Liver (tissue), 8 donors: ENCODE measurements at regions not wholly inside any gene's neighbourhood (a gene's known extent, or its start where the extent isn't known, plus 50 kb on each side); places are given as distances from the start of the nearest gene placed in this dataset.

Experiments used
- DNase-seq: peaks from one replicate; pipeline ENCODE4 v3.0.0-alpha.2; 2017; ENCODE audit warnings: low spot score
- H3K27ac ChIP-seq, 2 donors: one replicate each; pipeline ENCODE4 v1.7.0; 2013; ENCODE audit warnings: inconsistent platforms in 2 of 2, low read length in 2 of 2, control low read depth in 1 of 2, low read depth in 1 of 2, mild to moderate bottlenecking in 1 of 2
- H3K27me3 ChIP-seq, 4 donors: one replicate each; pipeline versions ENCODE4 v1.6.1 to v1.7.0; 2013; ENCODE audit warnings: low read length in 3 of 4, inconsistent platforms in 1 of 4, mild to moderate bottlenecking in 1 of 4, moderate library complexity in 1 of 4; ENCODE audit not compliant: control insufficient read depth in 4 of 4, insufficient read depth in 4 of 4
- H3K36me3 ChIP-seq, 4 donors: one replicate each; pipeline versions ENCODE4 v1.6.1 to v1.7.0; 2013; ENCODE audit warnings: low read length in 3 of 4, mild to moderate bottlenecking in 3 of 4, low read depth in 1 of 4, moderate library complexity in 1 of 4; ENCODE audit not compliant: control insufficient read depth in 4 of 4, insufficient read depth in 3 of 4
- H3K4me1 ChIP-seq, 4 donors: one replicate each; pipeline versions ENCODE4 v1.6.1 to v1.7.0; 2013; ENCODE audit warnings: low read length in 3 of 4, mild to moderate bottlenecking in 3 of 4, moderate library complexity in 1 of 4; ENCODE audit not compliant: control insufficient read depth in 4 of 4, insufficient read depth in 4 of 4
- H3K4me3 ChIP-seq, 3 donors: one replicate each; pipeline versions ENCODE4 v1.6.1 to v1.7.0; 2013; ENCODE audit warnings: low read length in 3 of 3, control low read depth in 1 of 3, low read depth in 1 of 3, mild to moderate bottlenecking in 1 of 3
- H3K9ac ChIP-seq, 2 donors: one replicate each; pipeline ENCODE4 v1.7.0; 2013; ENCODE audit warnings: low read length in 2 of 2, mild to moderate bottlenecking in 2 of 2, moderate library complexity in 2 of 2, control low read depth in 1 of 2, low read depth in 1 of 2
- H3K9me3 ChIP-seq, 4 donors: one replicate each; pipeline versions ENCODE4 v1.6.1 to v1.7.0; 2013; ENCODE audit warnings: low read length in 3 of 4; ENCODE audit not compliant: control insufficient read depth in 4 of 4
- EGR1 ChIP-seq, 2 donors: IDR thresholded peaks; 2 replicates each; pipeline ENCODE4 v1.6.1; 2016 to 2018; ENCODE audit warnings: antibody characterized with exemption in 2 of 2, low read depth in 2 of 2
- FOXA1 ChIP-seq: IDR thresholded peaks from 2 replicates; pipeline ENCODE4 v1.6.1; 2016; ENCODE audit warnings: antibody characterized with exemption
- FOXA2 ChIP-seq: IDR thresholded peaks from 2 replicates; pipeline ENCODE4 v1.6.1; 2016; ENCODE audit warnings: antibody characterized with exemption
- GABPA ChIP-seq, 2 donors: IDR thresholded peaks in 1 of 2; conservative IDR thresholded peaks in 1 of 2; 2 replicates each; pipeline ENCODE4 v1.6.1; 2016; ENCODE audit warnings: antibody characterized with exemption in 2 of 2, mild to moderate bottlenecking in 1 of 2, moderate library complexity in 1 of 2
- HNF4A ChIP-seq, 2 donors: conservative IDR thresholded peaks; 2 replicates each; pipeline ENCODE4 v1.6.1; 2016; ENCODE audit warnings: antibody characterized with exemption in 2 of 2, mild to moderate bottlenecking in 2 of 2
- HNF4G ChIP-seq: IDR thresholded peaks from 2 replicates; pipeline ENCODE4 v1.6.1; 2016; ENCODE audit warnings: antibody characterized with exemption
- JUND ChIP-seq, 2 donors: IDR thresholded peaks; 2 replicates each; pipeline ENCODE4 v1.6.1; 2016; ENCODE audit warnings: antibody characterized with exemption in 2 of 2
- NR2F2 ChIP-seq: IDR thresholded peaks from 2 replicates; pipeline ENCODE4 v1.6.1; 2016; ENCODE audit warnings: antibody characterized with exemption
- RAD21 ChIP-seq, 2 donors: IDR thresholded peaks; 2 replicates each; pipeline ENCODE4 v1.6.1; 2016; ENCODE audit warnings: antibody characterized with exemption in 2 of 2, mild to moderate bottlenecking in 2 of 2
- RXRA ChIP-seq, 2 donors: IDR thresholded peaks; 2 replicates each; pipeline ENCODE4 v1.6.1; 2017 to 2018; ENCODE audit warnings: antibody characterized with exemption in 2 of 2, mild to moderate bottlenecking in 1 of 2
- SP1 ChIP-seq: IDR thresholded peaks from 2 replicates; pipeline ENCODE4 v1.6.1; 2018; ENCODE audit warnings: antibody characterized with exemption, mild to moderate bottlenecking
- TAF1 ChIP-seq: conservative IDR thresholded peaks from 2 replicates; pipeline ENCODE4 v1.6.1; 2016; ENCODE audit warnings: antibody characterized with exemption, mild to moderate bottlenecking
- YY1 ChIP-seq: IDR thresholded peaks from 2 replicates; pipeline ENCODE4 v1.6.1; 2016; ENCODE audit warnings: antibody characterized with exemption, mild to moderate bottlenecking
- WGBS: extraction: QIAGEN DNeasy Blood & Tissue Kit; methylation state at CpG from one replicate; pipeline ENCODE4 v1.1.7; 2013; 5-methylcytosine and 5-hydroxymethylcytosine counted together
- TF ChIP-seq, protein P1 (sequence below): IDR thresholded peaks from 2 replicates; pipeline ENCODE4 v1.6.1; 2016; ENCODE audit warnings: antibody characterized with exemption
- TF ChIP-seq, protein P2 (sequence below): fragments of 150-350 bp; IDR thresholded peaks from 2 replicates; pipeline ENCODE4 v1.5.1; 2017; ENCODE audit warnings: improper control_type of control experiment, low read depth, low read length; ENCODE audit not compliant: missing input control
- TF ChIP-seq, protein P3 (sequence below): IDR thresholded peaks from 2 replicates; pipeline ENCODE4 v1.6.1; 2016; ENCODE audit warnings: antibody characterized with exemption, mild to moderate bottlenecking
- TF ChIP-seq, protein P4 (sequence below): IDR thresholded peaks from 2 replicates; pipeline ENCODE4 v1.6.1; 2016; ENCODE audit warnings: antibody characterized with exemption
- TF ChIP-seq, protein P5 (sequence below): IDR thresholded peaks from 2 replicates; pipeline ENCODE4 v1.6.1; 2016; ENCODE audit warnings: antibody characterized with exemption
- donor health status: healthy.
- donor health status: healthy.
- donor health status: healthy.
- donor health status: healthy.
- donor health status: healthy.

DNA sequence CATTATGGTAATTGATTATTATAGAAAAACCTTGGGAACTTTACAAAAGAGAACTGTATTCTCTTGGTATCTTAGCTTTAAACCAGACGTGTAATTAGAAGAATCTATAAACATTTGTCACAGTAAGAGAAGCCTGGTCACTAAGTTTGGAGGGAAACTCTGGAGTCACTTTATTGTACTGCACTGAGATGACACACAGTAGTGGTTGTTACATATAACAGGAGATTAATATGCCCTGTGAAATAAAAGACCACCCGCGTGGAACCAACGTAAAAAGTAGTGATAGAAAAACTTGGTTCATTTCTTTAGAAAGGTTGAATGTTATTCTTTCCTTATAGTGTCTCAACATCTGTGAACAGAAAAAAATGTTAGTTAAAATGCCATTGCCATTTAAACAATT is 416.1 kb downstream of the MDFIC start (continued):
- TF ChIP-seq, protein P1, sequence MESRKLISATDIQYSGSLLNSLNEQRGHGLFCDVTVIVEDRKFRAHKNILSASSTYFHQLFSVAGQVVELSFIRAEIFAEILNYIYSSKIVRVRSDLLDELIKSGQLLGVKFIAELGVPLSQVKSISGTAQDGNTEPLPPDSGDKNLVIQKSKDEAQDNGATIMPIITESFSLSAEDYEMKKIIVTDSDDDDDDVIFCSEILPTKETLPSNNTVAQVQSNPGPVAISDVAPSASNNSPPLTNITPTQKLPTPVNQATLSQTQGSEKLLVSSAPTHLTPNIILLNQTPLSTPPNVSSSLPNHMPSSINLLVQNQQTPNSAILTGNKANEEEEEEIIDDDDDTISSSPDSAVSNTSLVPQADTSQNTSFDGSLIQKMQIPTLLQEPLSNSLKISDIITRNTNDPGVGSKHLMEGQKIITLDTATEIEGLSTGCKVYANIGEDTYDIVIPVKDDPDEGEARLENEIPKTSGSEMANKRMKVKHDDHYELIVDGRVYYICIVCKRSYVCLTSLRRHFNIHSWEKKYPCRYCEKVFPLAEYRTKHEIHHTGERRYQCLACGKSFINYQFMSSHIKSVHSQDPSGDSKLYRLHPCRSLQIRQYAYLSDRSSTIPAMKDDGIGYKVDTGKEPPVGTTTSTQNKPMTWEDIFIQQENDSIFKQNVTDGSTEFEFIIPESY = no peak
- TF ChIP-seq HNF4A (conservative IDR thresholded peaks at IDR 0.05) = no peak
- no peak for TF ChIP-seq JUND (IDR thresholded peaks at IDR 0.05)
- TF ChIP-seq SP1 = no peak

DNA sequence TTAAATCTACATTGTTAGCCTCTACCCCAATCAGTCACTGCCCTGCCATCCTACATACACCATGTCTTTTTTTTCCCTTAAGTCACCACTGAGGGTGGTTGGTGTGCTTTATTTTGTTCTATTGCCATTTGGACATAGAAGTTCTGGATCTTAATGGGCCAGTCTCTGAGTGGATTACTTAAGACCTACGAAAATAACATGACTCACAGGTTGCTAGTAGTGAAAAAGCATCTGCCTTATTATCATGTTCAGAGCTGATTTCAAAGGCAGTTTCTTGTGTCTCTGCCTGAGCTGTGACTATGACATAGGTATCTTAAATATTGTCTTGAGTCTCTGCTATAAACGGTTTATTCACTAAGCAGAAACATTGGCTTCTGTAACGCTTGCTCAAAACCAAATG is 410.8 kb downstream of the MDFIC start:
- DNase-seq = no peak
- Histone ChIP-seq H3K36me3 (no peaks in the 10 kb centered on the region), H3K27ac (no peak overlapping the region), H3K4me3 (no peak overlapping the region), H3K9ac (no peak overlapping the region), H3K4me1 (no peaks in the 10 kb centered on the region), H3K9me3 (no peaks in the 10 kb centered on the region), H3K27me3 (no peaks in the 10 kb centered on the region)
- TF ChIP-seq, protein P1 = no peak
- TF ChIP-seq JUND (IDR thresholded peaks at IDR 0.05) = no peak
- no peak for TF ChIP-seq RXRA (IDR thresholded peaks at IDR 0.05)
- TF ChIP-seq NR2F2 = no peak
- TF ChIP-seq SP1 = no peak
- TF ChIP-seq FOXA2 = no peak
- TF ChIP-seq, protein P2, sequence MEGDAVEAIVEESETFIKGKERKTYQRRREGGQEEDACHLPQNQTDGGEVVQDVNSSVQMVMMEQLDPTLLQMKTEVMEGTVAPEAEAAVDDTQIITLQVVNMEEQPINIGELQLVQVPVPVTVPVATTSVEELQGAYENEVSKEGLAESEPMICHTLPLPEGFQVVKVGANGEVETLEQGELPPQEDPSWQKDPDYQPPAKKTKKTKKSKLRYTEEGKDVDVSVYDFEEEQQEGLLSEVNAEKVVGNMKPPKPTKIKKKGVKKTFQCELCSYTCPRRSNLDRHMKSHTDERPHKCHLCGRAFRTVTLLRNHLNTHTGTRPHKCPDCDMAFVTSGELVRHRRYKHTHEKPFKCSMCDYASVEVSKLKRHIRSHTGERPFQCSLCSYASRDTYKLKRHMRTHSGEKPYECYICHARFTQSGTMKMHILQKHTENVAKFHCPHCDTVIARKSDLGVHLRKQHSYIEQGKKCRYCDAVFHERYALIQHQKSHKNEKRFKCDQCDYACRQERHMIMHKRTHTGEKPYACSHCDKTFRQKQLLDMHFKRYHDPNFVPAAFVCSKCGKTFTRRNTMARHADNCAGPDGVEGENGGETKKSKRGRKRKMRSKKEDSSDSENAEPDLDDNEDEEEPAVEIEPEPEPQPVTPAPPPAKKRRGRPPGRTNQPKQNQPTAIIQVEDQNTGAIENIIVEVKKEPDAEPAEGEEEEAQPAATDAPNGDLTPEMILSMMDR = no peak
- TF ChIP-seq YY1 = no peak
- TF ChIP-seq FOXA1 = no peak
- TF ChIP-seq RAD21 (IDR thresholded peaks at IDR 0.05) = no peak
- TF ChIP-seq GABPA (IDR thresholded peaks at IDR 0.05 in 1 of 2, conservative IDR thresholded peaks at IDR 0.05 in 1 of 2) = no peak
- WGBS = 77% methylated on average over 3 of the region's 3 CpGs

DNA sequence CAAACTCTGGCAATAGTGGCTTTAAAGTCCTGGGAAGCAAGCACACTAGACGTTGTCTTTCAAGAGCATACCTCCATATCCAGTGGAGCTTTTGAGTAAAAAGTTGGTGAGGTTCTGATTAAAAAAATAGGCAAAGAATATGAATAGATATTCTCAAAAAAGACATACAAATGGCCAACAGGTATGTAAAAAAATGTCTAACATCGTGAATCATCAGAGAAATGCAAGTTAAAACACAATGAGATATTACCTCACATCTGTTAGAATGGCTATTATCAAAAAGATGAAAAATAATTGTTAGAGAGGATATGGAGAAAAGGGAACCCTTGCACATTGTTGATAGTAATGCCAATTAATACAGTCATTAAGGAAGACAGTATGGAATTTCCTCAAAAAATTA is 407.1 kb downstream of the MDFIC start:
- no peak overlapping the region for H3K9ac ChIP-seq
- no peaks in the 10 kb centered on the region for H3K27me3 ChIP-seq
- no peak overlapping the region for H3K27ac ChIP-seq
- no peaks in the 10 kb centered on the region for H3K36me3 ChIP-seq
- no peak overlapping the region for H3K4me3 ChIP-seq
- no peaks in the 10 kb centered on the region for H3K4me1 ChIP-seq
- WGBS = 68% methylated on average over 2 of the region's 2 CpGs
- H3K9me3 ChIP-seq = no peaks in the 10 kb centered on the region
- no peak for DNase-seq
- TF ChIP-seq, protein P3, sequence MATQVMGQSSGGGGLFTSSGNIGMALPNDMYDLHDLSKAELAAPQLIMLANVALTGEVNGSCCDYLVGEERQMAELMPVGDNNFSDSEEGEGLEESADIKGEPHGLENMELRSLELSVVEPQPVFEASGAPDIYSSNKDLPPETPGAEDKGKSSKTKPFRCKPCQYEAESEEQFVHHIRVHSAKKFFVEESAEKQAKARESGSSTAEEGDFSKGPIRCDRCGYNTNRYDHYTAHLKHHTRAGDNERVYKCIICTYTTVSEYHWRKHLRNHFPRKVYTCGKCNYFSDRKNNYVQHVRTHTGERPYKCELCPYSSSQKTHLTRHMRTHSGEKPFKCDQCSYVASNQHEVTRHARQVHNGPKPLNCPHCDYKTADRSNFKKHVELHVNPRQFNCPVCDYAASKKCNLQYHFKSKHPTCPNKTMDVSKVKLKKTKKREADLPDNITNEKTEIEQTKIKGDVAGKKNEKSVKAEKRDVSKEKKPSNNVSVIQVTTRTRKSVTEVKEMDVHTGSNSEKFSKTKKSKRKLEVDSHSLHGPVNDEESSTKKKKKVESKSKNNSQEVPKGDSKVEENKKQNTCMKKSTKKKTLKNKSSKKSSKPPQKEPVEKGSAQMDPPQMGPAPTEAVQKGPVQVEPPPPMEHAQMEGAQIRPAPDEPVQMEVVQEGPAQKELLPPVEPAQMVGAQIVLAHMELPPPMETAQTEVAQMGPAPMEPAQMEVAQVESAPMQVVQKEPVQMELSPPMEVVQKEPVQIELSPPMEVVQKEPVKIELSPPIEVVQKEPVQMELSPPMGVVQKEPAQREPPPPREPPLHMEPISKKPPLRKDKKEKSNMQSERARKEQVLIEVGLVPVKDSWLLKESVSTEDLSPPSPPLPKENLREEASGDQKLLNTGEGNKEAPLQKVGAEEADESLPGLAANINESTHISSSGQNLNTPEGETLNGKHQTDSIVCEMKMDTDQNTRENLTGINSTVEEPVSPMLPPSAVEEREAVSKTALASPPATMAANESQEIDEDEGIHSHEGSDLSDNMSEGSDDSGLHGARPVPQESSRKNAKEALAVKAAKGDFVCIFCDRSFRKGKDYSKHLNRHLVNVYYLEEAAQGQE = no peak
- TF ChIP-seq HNF4G = no peak
- TF ChIP-seq, protein P2 = no peak
- TF ChIP-seq, protein P4, sequence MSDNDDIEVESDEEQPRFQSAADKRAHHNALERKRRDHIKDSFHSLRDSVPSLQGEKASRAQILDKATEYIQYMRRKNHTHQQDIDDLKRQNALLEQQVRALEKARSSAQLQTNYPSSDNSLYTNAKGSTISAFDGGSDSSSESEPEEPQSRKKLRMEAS = no peak
- TF ChIP-seq, protein P5, sequence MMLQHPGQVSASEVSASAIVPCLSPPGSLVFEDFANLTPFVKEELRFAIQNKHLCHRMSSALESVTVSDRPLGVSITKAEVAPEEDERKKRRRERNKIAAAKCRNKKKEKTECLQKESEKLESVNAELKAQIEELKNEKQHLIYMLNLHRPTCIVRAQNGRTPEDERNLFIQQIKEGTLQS = no peak
- no peak for TF ChIP-seq SP1
- TF ChIP-seq NR2F2 = no peak
- TF ChIP-seq EGR1 (IDR thresholded peaks at IDR 0.05; ENCODE audit: low read depth in 2 of 2) = no peak
- no peak for TF ChIP-seq HNF4A (conservative IDR thresholded peaks at IDR 0.05)
- TF ChIP-seq TAF1 = no peak
- no peak for TF ChIP-seq YY1
- TF ChIP-seq FOXA1 = no peak
- no peak for TF ChIP-seq JUND (IDR thresholded peaks at IDR 0.05)
